Activated CD8-positive, alpha-beta memory T cell treated with anti-CD3 and anti-CD28 coated beads for 1 hour (primary cell): ENCODE measurements at regions not wholly inside any gene's neighbourhood (a gene's known extent, or its start where the extent isn't known, plus 50 kb on each side); places are given as distances from the start of the nearest gene placed in this dataset.

Experiments used
- DNase-seq, 2 donors: peaks; one replicate each; pipeline ENCODE4 v3.0.0-alpha.2; 2020; ENCODE audit warnings: low read depth in 1 of 2; ENCODE audit errors: extremely low read depth in 1 of 2

- no peak for DNase-seq
Observed at GRCh38 chr5:38207343-38207742, 51.0 kb upstream of the EGFLAM start.

GRCh38 chr5:38202741-38203140 is 55.6 kb upstream of the EGFLAM start:
- DNase-seq = no peak

GRCh38 chr5:38200872-38201557 is 57.3 kb upstream of the EGFLAM start:
- no peak for DNase-seq

GRCh38 chr5:38197118-38197517 is 61.2 kb upstream of the EGFLAM start:
- DNase-seq = no peak

GRCh38 chr5:38193015-38193581 is 65.3 kb upstream of the EGFLAM start:
- DNase-seq = peak; percentile 4 to 24

- DNase-seq = no peak
Observed at GRCh38 chr5:38191693-38192092, 66.7 kb upstream of the EGFLAM start.

- no peak for DNase-seq
Observed at GRCh38 chr5:38190111-38190510, 68.2 kb upstream of the EGFLAM start.

- DNase-seq = no peak
Observed at GRCh38 chr5:38189081-38189504, 69.3 kb upstream of the EGFLAM start.

- DNase-seq = no peak
Observed at GRCh38 chr5:38188591-38188990, 69.8 kb upstream of the EGFLAM start.

- no peak for DNase-seq
Observed at GRCh38 chr5:38187532-38187931, 70.8 kb upstream of the EGFLAM start.

GRCh38 chr5:38184627-38185026 is 73.7 kb upstream of the EGFLAM start:
- no peak for DNase-seq

GRCh38 chr5:38182991-38183390 is 75.4 kb upstream of the EGFLAM start:
- no peak for DNase-seq

GRCh38 chr5:38168029-38168428 is 90.3 kb upstream of the EGFLAM start:
- no peak for DNase-seq

- no peak for DNase-seq
Observed at GRCh38 chr5:38167562-38167996, 90.8 kb upstream of the EGFLAM start.

GRCh38 chr5:38166832-38167231 is 91.5 kb upstream of the EGFLAM start:
- no peak for DNase-seq

- no peak for DNase-seq
Observed at GRCh38 chr5:38165435-38165834, 92.9 kb upstream of the EGFLAM start.

GRCh38 chr5:38164776-38165399 is 93.5 kb upstream of the EGFLAM start:
- no peak for DNase-seq

GRCh38 chr5:38163636-38164237 is 94.6 kb upstream of the EGFLAM start:
- no peak for DNase-seq

GRCh38 chr5:38162625-38163024 is 95.7 kb upstream of the EGFLAM start:
- DNase-seq = no peak

- no peak for DNase-seq
Observed at GRCh38 chr5:38157024-38157423, 101.3 kb upstream of the EGFLAM start.

GRCh38 chr5:38154615-38155204 is 103.6 kb upstream of the EGFLAM start:
- DNase-seq = no peak

- DNase-seq = no peak
Observed at GRCh38 chr5:38151878-38152277, 106.5 kb upstream of the EGFLAM start.
